Neural progenitor cell (in vitro differentiated cells): ENCODE measurements at regions not wholly inside any gene's neighbourhood (a gene's known extent, or its start where the extent isn't known, plus 50 kb on each side); places are given as distances from the start of the nearest gene placed in this dataset.
"Not testable (repeated sequence)": the region's sequence is repeated elsewhere in the genome, so short reads cannot be mapped to it uniquely, and the experiment has no call there.

Source experiments
- DNase-seq: peaks from one replicate; pipeline ENCODE4 v3.0.0-alpha.2; 2016; ENCODE audit warnings: low spot score
- H2AFZ ChIP-seq: fragments of 200-600 bp; sonication (generic); replicated peaks from 2 replicates; pipeline ENCODE4 v1.6.1; 2016; ENCODE audit warnings: antibody characterized with exemption
- H3F3A ChIP-seq: fragments of 200-600 bp; sonication (generic); 2 replicates; pipeline ENCODE4 v1.6.1; 2016; ENCODE audit warnings: antibody characterized with exemption, low read depth
- H3K27ac ChIP-seq: fragments of 200-600 bp; sonication (generic); 2 replicates; pipeline ENCODE4 v1.5.1; 2016; ENCODE audit warnings: mild to moderate bottlenecking
- H3K27me3 ChIP-seq: fragments of 200-600 bp; sonication (generic); 2 replicates; pipeline ENCODE4 v1.6.1; 2016; ENCODE audit warnings: mild to moderate bottlenecking, moderate library complexity
- H3K36me3 ChIP-seq: fragments of 200-600 bp; sonication (generic); 2 replicates; pipeline ENCODE4 v1.5.1; 2016
- H3K4me1 ChIP-seq: fragments of 200-600 bp; sonication (generic); 2 replicates; pipeline ENCODE4 v1.6.1; 2016; ENCODE audit warnings: mixed run types
- H3K4me2 ChIP-seq: fragments of 200-600 bp; sonication (generic); 2 replicates; pipeline ENCODE4 v1.6.1; 2016
- H3K4me3 ChIP-seq: fragments of 200-600 bp; sonication (generic); 2 replicates; pipeline ENCODE4 v1.5.1; 2016
- H3K79me2 ChIP-seq: fragments of 200-600 bp; sonication (generic); 2 replicates; pipeline ENCODE4 v1.6.1; 2016; ENCODE audit warnings: low read depth
- H3K9ac ChIP-seq: fragments of 200-600 bp; sonication (generic); 2 replicates; pipeline ENCODE4 v1.6.1; 2016
- H3K9me3 ChIP-seq: fragments of 200-600 bp; sonication (generic); 2 replicates; pipeline ENCODE4 v1.5.1; 2016; ENCODE audit warnings: low read depth
- H4K20me1 ChIP-seq: fragments of 200-600 bp; sonication (generic); 2 replicates; pipeline ENCODE4 v1.6.1; 2016; ENCODE audit warnings: low read depth
- H3K27ac Mint-ChIP-seq: 3 replicates; pipeline ENCODE4 v1.8.0; 2021; ENCODE audit warnings: mixed read lengths
- H3K27me3 Mint-ChIP-seq: 2 replicates; pipeline ENCODE4 v1.8.0; 2022; ENCODE audit warnings: low read depth, mild to moderate bottlenecking, inconsistent platforms, moderate library complexity, mixed read lengths; ENCODE audit not compliant: insufficient read depth
- H3K36me3 Mint-ChIP-seq: 3 replicates; pipeline ENCODE4 v1.8.0; 2021; ENCODE audit warnings: mixed read lengths
- H3K4me1 Mint-ChIP-seq: 3 replicates; pipeline ENCODE4 v1.8.0; 2021; ENCODE audit warnings: mixed read lengths
- H3K4me3 Mint-ChIP-seq: 3 replicates; pipeline ENCODE4 v1.8.0; 2021; ENCODE audit warnings: mild to moderate bottlenecking, moderate library complexity, mixed read lengths
- H3K9me3 Mint-ChIP-seq: 3 replicates; pipeline ENCODE4 v1.8.0; 2020; ENCODE audit warnings: mixed read lengths
- EZH2 ChIP-seq: fragments of 200-600 bp; sonication (generic); IDR thresholded peaks from 2 replicates; pipeline ENCODE4 v1.6.1; 2017; ENCODE audit warnings: antibody characterized with exemption, mild to moderate bottlenecking, moderate library complexity
- EZH2phosphoT487 ChIP-seq: fragments of 200-600 bp; sonication (generic); IDR thresholded peaks from 2 replicates; pipeline ENCODE4 v1.6.1; 2017; ENCODE audit warnings: antibody characterized with exemption
- TF ChIP-seq, protein P1 (sequence below): fragments of 200-600 bp; sonication (generic); IDR thresholded peaks from 2 replicates; pipeline ENCODE4 v1.5.1; 2017; ENCODE audit warnings: antibody characterized with exemption, mild to moderate bottlenecking

DNA sequence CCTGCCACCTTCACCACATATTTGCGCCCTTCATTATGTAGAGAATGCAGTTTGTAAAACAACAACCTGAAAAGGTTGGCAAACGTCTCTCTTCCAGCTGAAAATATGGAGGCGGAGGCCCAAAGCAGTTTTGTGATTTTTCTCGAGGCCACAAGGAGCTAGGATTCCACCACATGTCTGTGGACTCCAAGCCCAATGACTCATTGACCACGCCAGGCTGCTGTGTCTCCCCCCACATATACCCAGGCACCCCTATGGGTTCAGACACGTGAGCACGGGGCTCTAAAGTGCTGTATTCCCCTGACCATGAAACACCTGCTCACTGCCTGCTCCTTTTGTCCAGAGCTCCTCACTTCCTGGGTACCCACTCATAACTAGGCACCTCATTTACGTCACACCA lies 121.4 kb upstream of the CDH5 start:
- peaks cover 3% of the 10 kb centered on the region for H3K36me3 Mint-ChIP-seq
- Histone ChIP-seq H4K20me1 (no peaks in the 10 kb centered on the region), H3K36me3 (no peaks in the 10 kb centered on the region), H3K27ac (no peak overlapping the region), H3K4me3 (no peak overlapping the region), H3F3A (no peaks in the 10 kb centered on the region), H3K27me3 (no peaks in the 10 kb centered on the region), H2AFZ (no peak overlapping the region), H3K4me2 (no peak overlapping the region), H3K4me1 (no peaks in the 10 kb centered on the region), H3K79me2 (no peaks in the 10 kb centered on the region), H3K9ac (no peak overlapping the region), H3K9me3 (no peaks in the 10 kb centered on the region)
- H3K4me1 Mint-ChIP-seq: peaks cover 9% of the 10 kb centered on the region
- H3K9me3 Mint-ChIP-seq: peaks cover 3% of the 10 kb centered on the region
- H3K27ac Mint-ChIP-seq: no peak overlapping the region
- DNase-seq: no peak
- H3K4me3 Mint-ChIP-seq: no peak overlapping the region
- TF ChIP-seq, protein P1, sequence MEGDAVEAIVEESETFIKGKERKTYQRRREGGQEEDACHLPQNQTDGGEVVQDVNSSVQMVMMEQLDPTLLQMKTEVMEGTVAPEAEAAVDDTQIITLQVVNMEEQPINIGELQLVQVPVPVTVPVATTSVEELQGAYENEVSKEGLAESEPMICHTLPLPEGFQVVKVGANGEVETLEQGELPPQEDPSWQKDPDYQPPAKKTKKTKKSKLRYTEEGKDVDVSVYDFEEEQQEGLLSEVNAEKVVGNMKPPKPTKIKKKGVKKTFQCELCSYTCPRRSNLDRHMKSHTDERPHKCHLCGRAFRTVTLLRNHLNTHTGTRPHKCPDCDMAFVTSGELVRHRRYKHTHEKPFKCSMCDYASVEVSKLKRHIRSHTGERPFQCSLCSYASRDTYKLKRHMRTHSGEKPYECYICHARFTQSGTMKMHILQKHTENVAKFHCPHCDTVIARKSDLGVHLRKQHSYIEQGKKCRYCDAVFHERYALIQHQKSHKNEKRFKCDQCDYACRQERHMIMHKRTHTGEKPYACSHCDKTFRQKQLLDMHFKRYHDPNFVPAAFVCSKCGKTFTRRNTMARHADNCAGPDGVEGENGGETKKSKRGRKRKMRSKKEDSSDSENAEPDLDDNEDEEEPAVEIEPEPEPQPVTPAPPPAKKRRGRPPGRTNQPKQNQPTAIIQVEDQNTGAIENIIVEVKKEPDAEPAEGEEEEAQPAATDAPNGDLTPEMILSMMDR: no peak
- TF ChIP-seq EZH2phosphoT487: no peak
- no peak for TF ChIP-seq EZH2
- peaks cover 12% of the 10 kb centered on the region for H3K27me3 Mint-ChIP-seq

DNA sequence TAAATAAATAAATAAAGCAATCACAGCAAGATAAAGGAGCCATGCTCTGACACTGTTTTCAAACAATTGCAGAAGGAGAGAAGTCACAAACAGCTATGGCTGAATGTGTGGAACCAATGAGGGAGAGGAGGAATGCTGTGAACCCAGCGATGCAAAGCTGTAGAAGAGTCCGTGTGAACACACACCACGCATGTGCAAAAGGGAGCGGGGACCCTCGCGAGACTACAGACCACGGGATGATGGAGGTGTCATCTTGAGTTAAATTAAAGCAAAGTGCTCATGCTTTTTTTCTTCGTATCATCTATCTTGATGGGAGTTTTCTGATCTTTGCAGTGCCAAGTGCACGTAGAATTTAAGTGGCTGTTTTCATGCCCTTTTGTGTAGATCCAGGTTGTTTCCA lies 123.8 kb upstream of the CDH5 start:
- H3K27ac ChIP-seq: no peak overlapping the region
- H3K79me2 ChIP-seq: no peaks in the 10 kb centered on the region
- TF ChIP-seq EZH2 (no peak), EZH2phosphoT487 (no peak)
- TF ChIP-seq, protein P1: no peak
- H4K20me1 ChIP-seq: no peaks in the 10 kb centered on the region
- Mint-ChIP-seq H3K9me3 (peaks cover 7% of the 10 kb centered on the region), H3K4me1 (peaks cover 5% of the 10 kb centered on the region), H3K4me3 (no peak overlapping the region), H3K27me3 (peaks cover 10% of the 10 kb centered on the region), H3K27ac (no peak overlapping the region), H3K36me3 (peaks cover 3% of the 10 kb centered on the region)
- no peak for DNase-seq
- no peak overlapping the region for H3K4me2 ChIP-seq
- H3K9ac ChIP-seq: no peak overlapping the region
- no peaks in the 10 kb centered on the region for H3K36me3 ChIP-seq
- H2AFZ ChIP-seq: no peak overlapping the region
- no peaks in the 10 kb centered on the region for H3F3A ChIP-seq
- no peaks in the 10 kb centered on the region for H3K4me1 ChIP-seq
- H3K4me3 ChIP-seq: no peak overlapping the region
- H3K9me3 ChIP-seq: no peaks in the 10 kb centered on the region
- H3K27me3 ChIP-seq: no peaks in the 10 kb centered on the region

DNA sequence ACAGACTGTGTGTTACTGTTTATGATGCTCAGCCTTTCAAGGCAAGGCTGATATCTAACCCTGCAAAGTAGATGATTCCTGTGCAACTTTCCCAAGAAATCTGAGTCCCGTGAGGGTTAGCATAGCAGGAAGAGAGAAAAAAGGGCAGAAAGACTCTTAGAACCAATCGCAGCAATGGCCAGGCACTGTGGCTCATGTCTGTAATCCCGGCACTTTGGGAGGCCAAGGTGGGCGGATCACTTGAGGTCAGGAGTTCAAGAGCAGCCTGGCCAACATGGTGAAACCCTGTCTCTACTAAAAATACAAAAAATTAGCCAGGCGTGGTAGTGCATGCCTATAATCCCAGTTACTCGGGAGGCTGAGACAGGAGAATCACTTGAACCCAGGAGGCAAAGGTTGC lies 124.3 kb upstream of the CDH5 start:
- not testable (repeated sequence) for H3K9me3 Mint-ChIP-seq, H3K27ac Mint-ChIP-seq, H3K4me1 ChIP-seq, H3K4me2 ChIP-seq, H3K4me3 Mint-ChIP-seq, H3K9ac ChIP-seq, H3K36me3 ChIP-seq, DNase-seq, H3K9me3 ChIP-seq, H3K4me3 ChIP-seq, H3K79me2 ChIP-seq, H4K20me1 ChIP-seq, H3K36me3 Mint-ChIP-seq, H3K27ac ChIP-seq, H3F3A ChIP-seq, H3K27me3 ChIP-seq, H2AFZ ChIP-seq, H3K4me1 Mint-ChIP-seq
- peaks cover 10% of the 10 kb centered on the region for H3K27me3 Mint-ChIP-seq

DNA sequence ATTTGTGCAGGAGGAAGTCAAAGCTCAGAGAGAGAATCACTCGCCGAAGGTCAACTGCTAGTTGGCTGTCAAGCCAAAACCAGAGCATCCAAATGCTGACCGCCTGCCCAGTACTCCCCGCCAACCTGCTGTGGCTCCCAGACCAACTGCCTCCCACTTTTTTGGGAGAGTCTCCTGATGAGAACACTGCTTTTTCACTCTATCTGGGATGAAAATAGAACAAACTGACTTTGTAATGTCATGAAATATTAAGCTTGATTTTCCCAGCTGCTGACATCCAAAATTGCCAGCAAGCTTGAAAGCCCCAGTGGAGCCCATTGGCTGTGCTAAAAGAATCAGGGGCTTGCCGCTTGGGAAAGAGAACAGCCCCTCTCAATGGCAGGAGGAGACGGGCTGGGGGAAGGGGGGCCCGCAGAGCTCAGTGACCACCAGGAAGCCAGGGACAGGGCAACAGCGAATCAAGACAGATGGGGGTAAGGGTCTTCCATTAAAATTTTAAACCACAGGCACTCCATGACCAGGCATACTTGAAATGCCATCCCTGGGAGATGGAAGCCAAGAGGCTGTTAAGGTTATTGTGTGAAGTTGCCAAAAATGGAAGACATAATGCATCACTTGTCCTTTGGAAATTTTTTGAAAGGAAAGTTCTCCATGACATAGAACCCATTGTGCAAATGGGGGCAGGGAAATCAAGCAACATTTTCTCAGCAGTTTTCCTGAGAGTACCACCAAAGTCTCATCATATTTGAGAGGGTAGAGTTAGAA lies 125.7 kb upstream of the CDH5 start:
- Histone ChIP-seq H3K9me3 (no peaks in the 10 kb centered on the region), H3K36me3 (no peaks in the 10 kb centered on the region), H3F3A (no peaks in the 10 kb centered on the region), H3K4me3 (no peak overlapping the region), H4K20me1 (no peaks in the 10 kb centered on the region), H3K79me2 (no peaks in the 10 kb centered on the region), H3K4me2 (no peak overlapping the region), H3K4me1 (no peaks in the 10 kb centered on the region), H3K27me3 (no peaks in the 10 kb centered on the region), H3K27ac (no peak overlapping the region), H3K9ac (no peak overlapping the region), H2AFZ (no peak overlapping the region)
- TF ChIP-seq, protein P1: no peak
- no peak for TF ChIP-seq EZH2
- no peak for TF ChIP-seq EZH2phosphoT487
- H3K4me1 Mint-ChIP-seq: peaks cover 6% of the 10 kb centered on the region
- peaks cover 7% of the 10 kb centered on the region for H3K9me3 Mint-ChIP-seq
- H3K27me3 Mint-ChIP-seq: peaks cover 7% of the 10 kb centered on the region
- H3K4me3 Mint-ChIP-seq: no peak overlapping the region
- H3K27ac Mint-ChIP-seq: no peak overlapping the region
- peaks cover 3% of the 10 kb centered on the region for H3K36me3 Mint-ChIP-seq
- no peak for DNase-seq
